ENCODE measurements at regions not wholly inside any gene's neighbourhood (a gene's known extent, or its start where the extent isn't known, plus 50 kb on each side); places are given as distances from the start of the nearest gene placed in this dataset.

DNA sequence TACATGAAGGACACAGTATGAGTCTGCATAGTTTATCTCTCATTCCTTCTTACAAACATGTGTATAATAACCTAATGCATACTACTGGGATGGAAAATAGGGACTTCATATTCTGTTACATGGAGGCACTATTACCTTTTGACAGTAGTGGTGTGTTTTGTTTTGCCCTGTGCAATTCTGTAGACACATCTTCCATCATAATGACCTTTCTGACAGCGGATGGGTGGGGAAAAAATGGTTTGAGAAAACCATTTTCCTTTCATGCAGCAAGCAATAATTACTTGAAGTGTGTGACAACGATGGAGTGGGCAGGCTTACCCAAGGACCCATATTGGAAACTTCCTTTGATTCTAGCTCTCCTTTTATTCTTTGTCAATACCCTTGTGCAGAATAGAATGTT, 153.6 kb upstream of the ONECUT1 start:
- DNase-seq (ENCODE audit: low spot score), result no peak
- in situ Hi-C loops (cut with MboI; ENCODE audit: low sequenced_read_pairs, unreplicated experiment), result no loop called here
- TF ChIP-seq, protein P1, sequence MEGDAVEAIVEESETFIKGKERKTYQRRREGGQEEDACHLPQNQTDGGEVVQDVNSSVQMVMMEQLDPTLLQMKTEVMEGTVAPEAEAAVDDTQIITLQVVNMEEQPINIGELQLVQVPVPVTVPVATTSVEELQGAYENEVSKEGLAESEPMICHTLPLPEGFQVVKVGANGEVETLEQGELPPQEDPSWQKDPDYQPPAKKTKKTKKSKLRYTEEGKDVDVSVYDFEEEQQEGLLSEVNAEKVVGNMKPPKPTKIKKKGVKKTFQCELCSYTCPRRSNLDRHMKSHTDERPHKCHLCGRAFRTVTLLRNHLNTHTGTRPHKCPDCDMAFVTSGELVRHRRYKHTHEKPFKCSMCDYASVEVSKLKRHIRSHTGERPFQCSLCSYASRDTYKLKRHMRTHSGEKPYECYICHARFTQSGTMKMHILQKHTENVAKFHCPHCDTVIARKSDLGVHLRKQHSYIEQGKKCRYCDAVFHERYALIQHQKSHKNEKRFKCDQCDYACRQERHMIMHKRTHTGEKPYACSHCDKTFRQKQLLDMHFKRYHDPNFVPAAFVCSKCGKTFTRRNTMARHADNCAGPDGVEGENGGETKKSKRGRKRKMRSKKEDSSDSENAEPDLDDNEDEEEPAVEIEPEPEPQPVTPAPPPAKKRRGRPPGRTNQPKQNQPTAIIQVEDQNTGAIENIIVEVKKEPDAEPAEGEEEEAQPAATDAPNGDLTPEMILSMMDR (IDR thresholded peaks at IDR 0.05; ENCODE audit: borderline replicate concordance, control extremely low read depth, extremely low read depth, insufficient read depth, missing control alignments), result no peak

DNA sequence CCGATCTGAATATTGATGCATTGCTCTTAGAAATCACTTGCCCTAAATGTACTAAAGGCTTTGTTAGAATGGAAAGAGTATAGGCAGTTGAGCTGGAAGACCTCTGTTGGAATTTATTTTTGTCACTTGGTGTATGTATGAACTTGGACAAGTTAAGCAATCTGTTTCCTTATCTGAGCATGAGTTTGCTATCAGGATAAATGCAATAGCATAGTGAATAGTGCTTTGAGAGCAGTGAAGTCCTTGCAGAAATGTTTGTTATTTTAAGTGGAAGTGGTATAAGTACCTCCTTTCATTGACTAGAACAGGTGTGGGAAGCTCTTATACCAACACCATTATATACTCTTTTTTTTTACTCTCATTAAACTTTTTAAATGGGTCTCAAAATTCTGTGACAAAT, 146.4 kb upstream of the ONECUT1 start:
- no peak for DNase-seq (ENCODE audit: low spot score)
- in situ Hi-C loops (cut with MboI; ENCODE audit: low sequenced_read_pairs, unreplicated experiment), result no loop called here
- TF ChIP-seq, protein P1 (IDR thresholded peaks at IDR 0.05; ENCODE audit: borderline replicate concordance, control extremely low read depth, extremely low read depth, insufficient read depth, missing control alignments), result no peak

DNA sequence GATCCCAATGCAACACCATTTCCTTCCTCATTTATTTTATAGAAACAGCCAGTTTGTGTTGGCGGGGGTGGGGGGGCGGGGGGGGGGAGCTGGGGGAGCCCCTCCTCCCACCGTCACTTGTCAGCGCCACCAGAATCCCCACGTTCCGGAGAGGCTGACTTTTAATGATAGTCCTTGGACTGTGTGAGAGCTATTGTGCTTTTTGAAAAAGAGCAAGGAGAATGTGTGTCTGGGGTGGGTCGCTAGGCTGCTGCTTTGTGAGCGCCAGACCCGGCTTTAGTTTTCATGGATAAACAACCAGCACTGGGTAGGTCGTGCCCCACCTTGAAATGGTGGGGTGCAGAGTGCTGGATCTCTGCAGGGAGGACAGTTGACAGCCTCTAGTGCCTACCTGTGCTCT, 135.0 kb upstream of the ONECUT1 start:
- TF ChIP-seq, protein P1 (IDR thresholded peaks at IDR 0.05; ENCODE audit: borderline replicate concordance, control extremely low read depth, extremely low read depth, insufficient read depth, missing control alignments), result no peak
- in situ Hi-C loops (cut with MboI; ENCODE audit: low sequenced_read_pairs, unreplicated experiment), result no loop called here

DNA sequence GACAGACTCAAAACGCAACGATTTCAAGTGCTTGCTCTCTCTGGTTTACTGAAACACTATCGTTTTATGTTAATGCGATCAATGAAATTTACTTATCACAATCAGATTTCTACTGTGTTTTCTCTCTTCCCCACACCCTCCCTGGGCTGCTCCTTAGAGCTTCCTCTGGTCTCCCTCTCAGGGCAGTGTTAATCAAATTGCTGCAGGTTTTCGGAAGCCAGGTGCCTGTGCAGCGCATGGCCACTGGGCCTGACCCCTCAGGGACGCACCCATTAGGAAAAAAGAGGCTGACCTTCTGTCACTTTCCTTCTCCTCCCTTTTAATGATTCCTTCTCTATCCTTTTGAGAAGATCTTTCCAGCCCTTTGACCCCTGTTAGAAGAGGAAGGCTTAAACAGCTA, 134.5 kb upstream of the ONECUT1 start:
- TF ChIP-seq, protein P1 (IDR thresholded peaks at IDR 0.05; ENCODE audit: borderline replicate concordance, control extremely low read depth, extremely low read depth, insufficient read depth, missing control alignments), result no peak
- in situ Hi-C loops (cut with MboI; ENCODE audit: low sequenced_read_pairs, unreplicated experiment), result no loop called here
- no peak for DNase-seq (ENCODE audit: low spot score)

More for the DNA sequence above, 135.0 kb upstream of the ONECUT1 start:
- no peak for DNase-seq (ENCODE audit: low spot score)

DNA sequence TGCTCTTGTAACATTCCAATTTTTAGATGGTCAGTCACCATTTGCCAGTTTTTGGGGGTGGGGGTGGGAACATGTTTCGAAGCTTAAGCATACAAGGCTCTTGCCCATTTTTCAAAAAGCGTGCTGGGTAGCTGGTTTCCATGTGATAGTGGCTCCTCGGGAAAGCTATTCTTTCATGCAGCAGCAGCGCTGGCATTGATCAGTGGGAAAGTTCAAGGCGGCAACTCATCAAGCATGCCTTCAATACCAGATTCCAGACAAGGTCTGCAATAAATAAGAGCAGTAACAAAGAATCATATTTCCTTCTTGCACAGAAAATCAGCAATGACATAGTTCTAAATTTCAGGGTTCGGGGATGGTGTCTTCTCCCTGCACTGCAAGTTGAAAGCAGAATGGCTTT, 133.5 kb upstream of the ONECUT1 start:
- no peak for DNase-seq (ENCODE audit: low spot score)
- in situ Hi-C loops (cut with MboI; ENCODE audit: low sequenced_read_pairs, unreplicated experiment), result no loop called here
- TF ChIP-seq, protein P1 (IDR thresholded peaks at IDR 0.05; ENCODE audit: borderline replicate concordance, control extremely low read depth, extremely low read depth, insufficient read depth, missing control alignments), result no peak

DNA sequence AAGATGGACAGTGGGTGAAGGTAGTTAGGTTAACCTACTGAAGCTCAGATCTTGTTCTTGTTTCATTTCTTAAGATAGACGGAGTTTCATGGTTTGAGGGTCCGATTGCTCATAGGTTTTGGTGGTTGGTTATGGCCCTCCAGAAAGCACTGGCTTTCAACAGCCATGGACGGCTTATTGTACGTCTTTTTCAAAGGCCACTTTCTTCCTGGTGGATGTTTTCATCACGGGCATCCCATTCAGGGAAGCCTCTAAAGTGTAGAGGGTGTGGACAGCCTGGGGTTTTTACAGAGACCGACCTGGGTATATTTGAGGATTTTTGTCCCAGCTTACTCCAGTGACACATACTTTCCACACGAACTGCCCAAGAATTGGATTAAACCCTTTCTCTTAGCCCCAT, 132.7 kb upstream of the ONECUT1 start:
- no peak for DNase-seq (ENCODE audit: low spot score)
- TF ChIP-seq, protein P1 (IDR thresholded peaks at IDR 0.05; ENCODE audit: borderline replicate concordance, control extremely low read depth, extremely low read depth, insufficient read depth, missing control alignments), result no peak
- in situ Hi-C loops (cut with MboI; ENCODE audit: low sequenced_read_pairs, unreplicated experiment), result no loop called here

DNA sequence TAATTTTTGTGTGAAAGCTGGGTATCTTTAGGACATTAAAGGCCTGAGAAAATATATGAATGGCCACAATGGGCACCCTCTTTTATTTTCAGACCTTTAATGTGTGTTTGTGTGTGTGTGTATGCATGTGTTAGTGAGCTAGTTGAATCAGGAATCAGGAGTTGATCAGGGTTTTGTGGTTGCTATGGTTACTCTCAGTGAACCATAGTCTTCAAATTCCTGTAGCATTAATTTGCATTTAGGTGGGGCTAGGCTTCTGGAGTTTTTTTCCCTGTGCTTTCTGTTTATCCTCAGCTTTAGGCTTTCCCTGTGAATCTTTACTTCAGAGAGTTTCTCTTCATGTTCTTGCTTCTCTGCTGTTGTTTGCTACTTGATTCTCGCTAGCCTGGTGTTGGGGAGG, 122.0 kb upstream of the ONECUT1 start:
- no peak for DNase-seq (ENCODE audit: low spot score)
- in situ Hi-C loops (cut with MboI; ENCODE audit: low sequenced_read_pairs, unreplicated experiment), result no loop called here
- TF ChIP-seq, protein P1 (IDR thresholded peaks at IDR 0.05; ENCODE audit: borderline replicate concordance, control extremely low read depth, extremely low read depth, insufficient read depth, missing control alignments), result no peak
